ENCODE measurements at regions not wholly inside any gene's neighbourhood (a gene's known extent, or its start where the extent isn't known, plus 50 kb on each side); places are given as distances from the start of the nearest gene placed in this dataset.

GRCh38 chr14:40838601-40839000 is 768.1 kb upstream of the LRFN5 start:
- TF ChIP-seq, protein P1, sequence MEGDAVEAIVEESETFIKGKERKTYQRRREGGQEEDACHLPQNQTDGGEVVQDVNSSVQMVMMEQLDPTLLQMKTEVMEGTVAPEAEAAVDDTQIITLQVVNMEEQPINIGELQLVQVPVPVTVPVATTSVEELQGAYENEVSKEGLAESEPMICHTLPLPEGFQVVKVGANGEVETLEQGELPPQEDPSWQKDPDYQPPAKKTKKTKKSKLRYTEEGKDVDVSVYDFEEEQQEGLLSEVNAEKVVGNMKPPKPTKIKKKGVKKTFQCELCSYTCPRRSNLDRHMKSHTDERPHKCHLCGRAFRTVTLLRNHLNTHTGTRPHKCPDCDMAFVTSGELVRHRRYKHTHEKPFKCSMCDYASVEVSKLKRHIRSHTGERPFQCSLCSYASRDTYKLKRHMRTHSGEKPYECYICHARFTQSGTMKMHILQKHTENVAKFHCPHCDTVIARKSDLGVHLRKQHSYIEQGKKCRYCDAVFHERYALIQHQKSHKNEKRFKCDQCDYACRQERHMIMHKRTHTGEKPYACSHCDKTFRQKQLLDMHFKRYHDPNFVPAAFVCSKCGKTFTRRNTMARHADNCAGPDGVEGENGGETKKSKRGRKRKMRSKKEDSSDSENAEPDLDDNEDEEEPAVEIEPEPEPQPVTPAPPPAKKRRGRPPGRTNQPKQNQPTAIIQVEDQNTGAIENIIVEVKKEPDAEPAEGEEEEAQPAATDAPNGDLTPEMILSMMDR (conservative IDR thresholded peaks at IDR 0.05) = no peak
- H3K27ac ChIP-seq = no peak overlapping the region

- TF ChIP-seq, protein P1 (conservative IDR thresholded peaks at IDR 0.05) = no peak
Observed at GRCh38 chr14:40806471-40806870, 800.2 kb upstream of the LRFN5 start.

DNA sequence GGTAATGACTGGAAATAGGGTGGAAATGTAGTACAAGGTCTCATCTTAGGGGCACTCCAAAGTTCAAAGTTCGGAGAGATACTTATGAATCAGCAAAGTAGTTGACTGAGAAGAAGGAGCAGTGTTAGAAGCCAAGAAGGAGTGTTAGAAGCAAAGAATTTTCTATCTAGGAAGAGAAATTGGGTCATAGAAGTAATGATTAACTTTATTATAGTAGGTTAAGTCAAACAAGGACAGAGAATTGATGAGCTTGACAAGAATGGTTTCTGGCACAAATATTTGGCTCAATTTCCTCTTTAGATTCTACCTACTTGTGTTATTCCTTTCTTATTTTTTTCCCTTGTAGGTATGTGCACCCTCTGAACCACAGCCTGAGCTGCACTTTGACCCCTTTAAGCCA is 810.5 kb upstream of the LRFN5 start:
- TF ChIP-seq, protein P1 (conservative IDR thresholded peaks at IDR 0.05) = no peak

More at GRCh38 chr14:40806471-40806870, 800.2 kb upstream of the LRFN5 start:
- no peak overlapping the region for H3K27ac ChIP-seq

GRCh38 chr14:40784860-40785259 is 821.8 kb upstream of the LRFN5 start:
- TF ChIP-seq, protein P1 (conservative IDR thresholded peaks at IDR 0.05) = no peak
- H3K27ac ChIP-seq = no peak overlapping the region

More for the DNA sequence above, 810.5 kb upstream of the LRFN5 start:
- no peak overlapping the region for H3K27ac ChIP-seq

DNA sequence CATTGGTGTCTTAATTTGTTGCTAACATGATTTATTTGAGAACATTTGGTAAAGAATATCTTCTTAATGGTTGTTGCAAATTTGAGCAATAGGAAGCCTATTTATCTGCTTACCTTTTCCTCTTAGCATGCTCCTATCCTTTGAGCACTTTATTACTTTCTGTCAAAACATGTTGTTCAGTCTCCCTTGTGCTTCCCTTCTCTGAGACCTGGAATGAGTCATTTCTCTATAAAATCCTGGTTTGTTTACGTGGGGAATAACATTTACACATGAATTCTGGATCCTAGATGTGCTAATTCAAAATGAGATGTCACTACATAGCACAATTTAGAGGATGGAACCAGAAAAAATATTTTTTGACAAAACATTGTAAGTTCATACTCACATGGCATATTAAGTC is 844.0 kb upstream of the LRFN5 start:
- no peak overlapping the region for H3K27ac ChIP-seq
- TF ChIP-seq, protein P1 (conservative IDR thresholded peaks at IDR 0.05) = no peak

- TF ChIP-seq, protein P1 (conservative IDR thresholded peaks at IDR 0.05) = no peak
- H3K27ac ChIP-seq = no peak overlapping the region
Observed at GRCh38 chr14:40762177-40762576, 844.5 kb upstream of the LRFN5 start.

DNA sequence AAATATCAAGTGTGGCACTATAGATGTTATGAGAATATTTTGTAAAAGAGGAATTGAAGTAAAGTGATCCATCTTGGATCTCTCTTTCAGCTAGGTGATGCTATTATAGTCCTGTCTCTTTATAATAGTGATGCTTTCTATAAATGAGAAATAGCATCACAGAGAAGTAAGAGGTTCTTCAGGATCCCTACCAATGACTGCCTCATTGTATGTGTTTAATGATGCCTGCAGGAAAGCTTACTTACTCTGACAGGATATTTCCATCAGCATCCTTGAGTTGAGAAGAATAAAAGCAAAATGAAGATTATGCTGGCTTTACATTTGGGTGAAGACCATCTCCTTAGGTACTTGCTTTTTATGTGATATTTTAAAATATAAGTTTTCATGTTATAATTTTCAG is 846.0 kb upstream of the LRFN5 start:
- H3K27ac ChIP-seq = no peak overlapping the region
- TF ChIP-seq, protein P1 (conservative IDR thresholded peaks at IDR 0.05) = no peak

Measured in VCaP (cell line).